OCI-LY7 (cell line): ENCODE measurements at regions not wholly inside any gene's neighbourhood (a gene's known extent, or its start where the extent isn't known, plus 50 kb on each side); places are given as distances from the start of the nearest gene placed in this dataset.

ENCODE experiments used
- BruUV-seq: library from RNA; stranded (reverse); fragments of 400-500 nt; replicated peaks from 2 replicates; lab custom pipeline; 2021; lab: Mats Ljungman, UMichigan
- CTCF ChIA-PET: fragments of 300-600 bp; sonication (Branson Sonifier 250); formaldehyde crosslinking; loops from one replicate; lab custom pipeline; 2022; ENCODE audit warnings: antibody characterized with exemption; ENCODE audit not compliant: unreplicated experiment; lab: Charles Lee
- POLR2A ChIA-PET: fragments of 300-600 bp; sonication (Branson Sonifier 250); formaldehyde crosslinking; loops from one replicate; lab custom pipeline; 2022; ENCODE audit warnings: antibody characterized with exemption; lab: Charles Lee
- DNase-seq: peaks from one replicate; pipeline ENCODE4 v3.0.0-alpha.2; 2015; ENCODE audit warnings: low spot score
- H2AFZ ChIP-seq: fragments of 200-600 bp; sonication (generic), shearing (Covaris generic); 2 replicates; pipeline ENCODE4 v1.6.1; 2014; ENCODE audit warnings: mild to moderate bottlenecking, antibody characterized with exemption, low read length, moderate library complexity
- H3K27ac ChIP-seq: fragments of 200-600 bp; sonication (generic); 2 replicates; pipeline ENCODE4 v1.5.1; 2014; ENCODE audit warnings: mixed run types, low read depth, mild to moderate bottlenecking, moderate library complexity, low read length, inconsistent platforms; ENCODE audit not compliant: poor library complexity, severe bottlenecking
- H3K36me3 ChIP-seq: fragments of 200-600 bp; sonication (generic); 2 replicates; pipeline ENCODE4 v1.6.1; 2014; ENCODE audit warnings: mild to moderate bottlenecking, antibody characterized with exemption, low read length, moderate library complexity, mixed read lengths; ENCODE audit not compliant: insufficient read depth
- H3K4me1 ChIP-seq: fragments of 200-600 bp; sonication (generic); 2 replicates; pipeline ENCODE4 v1.5.1; 2014; ENCODE audit warnings: mild to moderate bottlenecking, low read length; ENCODE audit not compliant: insufficient read depth, poor library complexity, severe bottlenecking
- H3K4me2 ChIP-seq: fragments of 200-600 bp; sonication (generic); 2 replicates; pipeline ENCODE4 v1.6.1; 2014; ENCODE audit warnings: mild to moderate bottlenecking, low read length
- H3K4me3 ChIP-seq: fragments of 200-600 bp; sonication (generic); 2 replicates; pipeline ENCODE4 v1.5.1; 2014; ENCODE audit warnings: mild to moderate bottlenecking, low read depth, low read length; ENCODE audit not compliant: poor library complexity, severe bottlenecking
- H3K79me2 ChIP-seq: fragments of 200-600 bp; sonication (generic); 2 replicates; pipeline ENCODE4 v1.6.1; 2016; ENCODE audit warnings: low read depth, mild to moderate bottlenecking, low read length, moderate library complexity, mixed read lengths; ENCODE audit not compliant: insufficient read depth
- H3K9me2 ChIP-seq: fragments of 200-600 bp; sonication (generic); 2 replicates; pipeline ENCODE4 v1.6.1; 2016; ENCODE audit warnings: mild to moderate bottlenecking, low read length, mixed read lengths; ENCODE audit not compliant: insufficient read depth
- H3K9me3 ChIP-seq: fragments of 200-600 bp; sonication (generic); 2 replicates; pipeline ENCODE4 v1.6.1; 2014; ENCODE audit warnings: mild to moderate bottlenecking, mixed run types, low read length, mixed read lengths
- H4K20me1 ChIP-seq: fragments of 200-600 bp; sonication (generic); 2 replicates; pipeline ENCODE4 v1.6.1; 2014; ENCODE audit warnings: mild to moderate bottlenecking, antibody characterized with exemption, low read length, moderate library complexity, mixed read lengths; ENCODE audit not compliant: insufficient read depth
- EZH2phosphoT487 ChIP-seq: fragments of 200-600 bp; sonication (generic); IDR thresholded peaks from 2 replicates; pipeline ENCODE4 v1.6.1; 2018; ENCODE audit warnings: low read depth, borderline replicate concordance, mild to moderate bottlenecking, mixed run types, antibody characterized with exemption, low read length, moderate library complexity, mixed read lengths
- intact Hi-C: fragments of 100-400 bp; cut with micrococcal nuclease; formaldehyde crosslinking; loops from one replicate; pipeline ENCODE4 v1.10.0; 2022; ENCODE audit not compliant: unreplicated experiment
- TF ChIP-seq, protein P1 (sequence below): fragments of 200-600 bp; sonication (generic); conservative IDR thresholded peaks from 2 replicates; pipeline ENCODE4 v1.5.1; 2014; ENCODE audit warnings: mild to moderate bottlenecking, antibody characterized with exemption, low read length, moderate library complexity, mixed read lengths

- no peak for DNase-seq
- intact Hi-C loops, result no loop called here
- no peaks in the 10 kb centered on the region for H3K79me2 ChIP-seq
- H3K9me3 ChIP-seq, result no peaks in the 10 kb centered on the region
- no TSS peak for BruUV-seq
- POLR2A ChIA-PET, result interaction anchor here (1.1 kb wide), 1 partner anchor 11 kb away, joined by 4 read pairs; no protein-coding TSS in a partner anchor
- CTCF ChIA-PET, result no interaction called here
- no peak overlapping the region for H2AFZ ChIP-seq
- TF ChIP-seq, protein P1, sequence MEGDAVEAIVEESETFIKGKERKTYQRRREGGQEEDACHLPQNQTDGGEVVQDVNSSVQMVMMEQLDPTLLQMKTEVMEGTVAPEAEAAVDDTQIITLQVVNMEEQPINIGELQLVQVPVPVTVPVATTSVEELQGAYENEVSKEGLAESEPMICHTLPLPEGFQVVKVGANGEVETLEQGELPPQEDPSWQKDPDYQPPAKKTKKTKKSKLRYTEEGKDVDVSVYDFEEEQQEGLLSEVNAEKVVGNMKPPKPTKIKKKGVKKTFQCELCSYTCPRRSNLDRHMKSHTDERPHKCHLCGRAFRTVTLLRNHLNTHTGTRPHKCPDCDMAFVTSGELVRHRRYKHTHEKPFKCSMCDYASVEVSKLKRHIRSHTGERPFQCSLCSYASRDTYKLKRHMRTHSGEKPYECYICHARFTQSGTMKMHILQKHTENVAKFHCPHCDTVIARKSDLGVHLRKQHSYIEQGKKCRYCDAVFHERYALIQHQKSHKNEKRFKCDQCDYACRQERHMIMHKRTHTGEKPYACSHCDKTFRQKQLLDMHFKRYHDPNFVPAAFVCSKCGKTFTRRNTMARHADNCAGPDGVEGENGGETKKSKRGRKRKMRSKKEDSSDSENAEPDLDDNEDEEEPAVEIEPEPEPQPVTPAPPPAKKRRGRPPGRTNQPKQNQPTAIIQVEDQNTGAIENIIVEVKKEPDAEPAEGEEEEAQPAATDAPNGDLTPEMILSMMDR, result no peak
- TF ChIP-seq EZH2phosphoT487, result no peak
- no peak overlapping the region for H3K4me3 ChIP-seq
- no peak overlapping the region for H3K27ac ChIP-seq
- no peaks in the 10 kb centered on the region for H4K20me1 ChIP-seq
- no peak overlapping the region for H3K4me2 ChIP-seq
- H3K9me2 ChIP-seq, result no peaks in the 10 kb centered on the region
- no peaks in the 10 kb centered on the region for H3K36me3 ChIP-seq
- H3K4me1 ChIP-seq, result peaks cover 9% of the 10 kb centered on the region
Measured at GRCh38 chr2:199111458-199111857, 346.3 kb downstream of the SATB2 start.

- Histone ChIP-seq H4K20me1 (no peaks in the 10 kb centered on the region), H3K27ac (no peak overlapping the region), H3K9me2 (no peaks in the 10 kb centered on the region), H3K4me3 (no peak overlapping the region), H3K9me3 (no peaks in the 10 kb centered on the region), H3K4me1 (peaks cover 9% of the 10 kb centered on the region), H2AFZ (no peak overlapping the region), H3K79me2 (no peaks in the 10 kb centered on the region), H3K4me2 (no peak overlapping the region), H3K36me3 (no peaks in the 10 kb centered on the region)
- DNase-seq, result no peak
- BruUV-seq, result no TSS peak
- CTCF ChIA-PET, result no interaction called here
- intact Hi-C loops, result no loop called here
- TF ChIP-seq EZH2phosphoT487, result no peak
- TF ChIP-seq, protein P1, result no peak
- POLR2A ChIA-PET, result interaction anchor here (0.9 to 2.9 kb wide), 5 partner anchors 9 to 584 kb away, joined by 3 to 10 read pairs (median 7); no protein-coding TSS in a partner anchor
Measured at GRCh38 chr2:199108056-199108455, 349.7 kb downstream of the SATB2 start.

DNA sequence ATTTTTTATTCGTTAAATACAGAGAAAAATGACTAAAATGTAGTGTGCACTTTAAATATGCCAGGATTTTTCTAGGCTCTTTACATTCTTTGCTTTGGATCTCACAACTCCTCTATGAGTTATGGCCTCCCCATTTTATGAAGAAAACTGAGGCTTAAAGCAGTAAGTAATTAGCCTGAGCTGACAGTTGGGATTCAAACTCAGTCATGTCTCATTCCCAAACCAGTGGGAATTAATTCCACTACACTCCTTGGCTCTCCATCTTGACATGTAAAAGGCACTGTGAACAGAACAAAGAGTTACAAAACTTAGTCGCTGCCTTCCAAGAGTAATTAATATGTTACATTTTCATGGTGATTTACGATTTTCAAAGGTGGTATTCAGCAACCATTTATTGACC lies 351.9 kb downstream of the SATB2 start:
- no peak overlapping the region for H3K4me2 ChIP-seq
- TF ChIP-seq, protein P1, result no peak
- no peak for TF ChIP-seq EZH2phosphoT487
- H3K4me3 ChIP-seq, result no peak overlapping the region
- H3K4me1 ChIP-seq, result peaks cover 18% of the 10 kb centered on the region
- intact Hi-C loops, result no loop called here
- no TSS peak for BruUV-seq
- no peaks in the 10 kb centered on the region for H3K9me3 ChIP-seq
- H3K79me2 ChIP-seq, result no peaks in the 10 kb centered on the region
- no peaks in the 10 kb centered on the region for H3K36me3 ChIP-seq
- H4K20me1 ChIP-seq, result no peaks in the 10 kb centered on the region
- ChIA-PET POLR2A (no interaction called here), CTCF (no interaction called here)
- H3K9me2 ChIP-seq, result no peaks in the 10 kb centered on the region
- DNase-seq, result no peak
- H2AFZ ChIP-seq, result peak overlapping the region; percentile 54; the same call in 1 of the 2 replicates
- H3K27ac ChIP-seq, result no peak overlapping the region
